Tibial nerve (tissue), 4 donors: ENCODE measurements at regions not wholly inside any gene's neighbourhood (a gene's known extent, or its start where the extent isn't known, plus 50 kb on each side); places are given as distances from the start of the nearest gene placed in this dataset.

Experiments used
- DNase-seq, 2 donors: peaks; one replicate each; pipeline ENCODE4 v3.0.0-alpha.2; 2019; ENCODE audit warnings: low spot score in 2 of 2
- H3K27ac ChIP-seq, 4 donors: fragments of 200-600 bp; sonication (generic) in 3 of 4; one replicate each; pipeline ENCODE4 v1.5.1; 2017 to 2019; ENCODE audit warnings: mild to moderate bottlenecking in 1 of 4
- H3K27me3 ChIP-seq, 2 donors: fragments of 200-600 bp; sonication (generic) in 1 of 2; one replicate each; pipeline versions ENCODE4 v1.5.1 to v1.6.0; 2017 to 2019
- H3K36me3 ChIP-seq, 3 donors: fragments of 200-600 bp; sonication (generic); one replicate each; pipeline ENCODE4 v1.5.1; 2018 to 2019
- H3K4me1 ChIP-seq, 4 donors: fragments of 200-600 bp; sonication (generic) in 3 of 4; one replicate each; pipeline ENCODE4 v1.5.1; 2017 to 2019
- H3K4me3 ChIP-seq, 4 donors: fragments of 200-600 bp; sonication (generic) in 3 of 4; one replicate each; pipeline ENCODE4 v1.5.1; 2017 to 2019; ENCODE audit warnings: mild to moderate bottlenecking in 1 of 4, moderate library complexity in 1 of 4
- H3K9me3 ChIP-seq, 4 donors: fragments of 200-600 bp; sonication (generic) in 3 of 4; one replicate each; pipeline ENCODE4 v1.5.1; 2017 to 2019
- EP300 ChIP-seq, 2 donors: sonication (generic); formaldehyde crosslinking; IDR thresholded peaks; one replicate each; pipeline ENCODE4 v1.6.1; 2017; ENCODE audit warnings: antibody characterized with exemption in 2 of 2, mild to moderate bottlenecking in 1 of 2
- POLR2A ChIP-seq, 2 donors: fragments of 450-650 bp; IDR thresholded peaks; one replicate each; pipeline ENCODE4 v1.6.1; 2017; ENCODE audit warnings: antibody characterized with exemption in 2 of 2, mild to moderate bottlenecking in 2 of 2, moderate library complexity in 2 of 2
- WGBS, 2 donors: methylation state at CpG; one replicate each; pipeline ENCODE4 v1.1.5; 2018; 5-methylcytosine and 5-hydroxymethylcytosine counted together
- TF ChIP-seq, protein P1 (sequence below), 5 experiments: fragments of 200-600 bp in 3 of 5; fragments of 450-650 bp in 2 of 5; sonication (generic) in 3 of 5; IDR thresholded peaks; one replicate each; pipeline ENCODE4 v1.5.1; 2016 to 2019; ENCODE audit warnings: antibody characterized with exemption in 5 of 5, mild to moderate bottlenecking in 3 of 5, moderate library complexity in 2 of 5

DNA sequence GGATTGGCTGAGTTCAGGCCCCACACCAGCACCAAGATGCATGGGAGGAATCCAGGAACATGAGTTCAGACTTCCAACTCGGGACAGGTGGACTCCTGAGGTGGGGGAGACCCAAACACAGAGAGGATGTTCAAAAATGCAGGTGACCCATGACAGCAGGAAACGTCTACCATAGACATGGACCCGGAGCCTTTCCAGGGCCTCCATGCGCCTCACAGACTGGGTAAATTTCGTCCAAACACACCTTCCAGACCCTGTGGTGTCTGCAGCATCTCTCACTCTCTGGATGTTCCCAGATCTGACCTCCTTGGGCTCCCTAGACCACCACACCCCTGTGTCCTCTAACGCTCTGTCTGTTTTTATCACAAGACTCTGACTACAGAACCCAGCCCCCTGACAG is 87.7 kb downstream of the PXDC1 start:
- Histone ChIP-seq H3K9me3 (peaks cover 0 to 12% (median 1%) of the 10 kb centered on the region in 4 donors), H3K4me1 (no peaks in the 10 kb centered on the region), H3K27ac (no peak overlapping the region), H3K4me3 (no peak overlapping the region), H3K36me3 (no peaks in the 10 kb centered on the region), H3K27me3 (no peaks in the 10 kb centered on the region)
- TF ChIP-seq EP300 (IDR thresholded peaks at IDR 0.05) (no peak), POLR2A (IDR thresholded peaks at IDR 0.05) (no peak)
- TF ChIP-seq, protein P1, sequence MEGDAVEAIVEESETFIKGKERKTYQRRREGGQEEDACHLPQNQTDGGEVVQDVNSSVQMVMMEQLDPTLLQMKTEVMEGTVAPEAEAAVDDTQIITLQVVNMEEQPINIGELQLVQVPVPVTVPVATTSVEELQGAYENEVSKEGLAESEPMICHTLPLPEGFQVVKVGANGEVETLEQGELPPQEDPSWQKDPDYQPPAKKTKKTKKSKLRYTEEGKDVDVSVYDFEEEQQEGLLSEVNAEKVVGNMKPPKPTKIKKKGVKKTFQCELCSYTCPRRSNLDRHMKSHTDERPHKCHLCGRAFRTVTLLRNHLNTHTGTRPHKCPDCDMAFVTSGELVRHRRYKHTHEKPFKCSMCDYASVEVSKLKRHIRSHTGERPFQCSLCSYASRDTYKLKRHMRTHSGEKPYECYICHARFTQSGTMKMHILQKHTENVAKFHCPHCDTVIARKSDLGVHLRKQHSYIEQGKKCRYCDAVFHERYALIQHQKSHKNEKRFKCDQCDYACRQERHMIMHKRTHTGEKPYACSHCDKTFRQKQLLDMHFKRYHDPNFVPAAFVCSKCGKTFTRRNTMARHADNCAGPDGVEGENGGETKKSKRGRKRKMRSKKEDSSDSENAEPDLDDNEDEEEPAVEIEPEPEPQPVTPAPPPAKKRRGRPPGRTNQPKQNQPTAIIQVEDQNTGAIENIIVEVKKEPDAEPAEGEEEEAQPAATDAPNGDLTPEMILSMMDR (IDR thresholded peaks at IDR 0.05) = no peak
- no peak for DNase-seq
- WGBS, 2 donors = 92% methylated on average over 6 of the region's 6 CpGs

DNA sequence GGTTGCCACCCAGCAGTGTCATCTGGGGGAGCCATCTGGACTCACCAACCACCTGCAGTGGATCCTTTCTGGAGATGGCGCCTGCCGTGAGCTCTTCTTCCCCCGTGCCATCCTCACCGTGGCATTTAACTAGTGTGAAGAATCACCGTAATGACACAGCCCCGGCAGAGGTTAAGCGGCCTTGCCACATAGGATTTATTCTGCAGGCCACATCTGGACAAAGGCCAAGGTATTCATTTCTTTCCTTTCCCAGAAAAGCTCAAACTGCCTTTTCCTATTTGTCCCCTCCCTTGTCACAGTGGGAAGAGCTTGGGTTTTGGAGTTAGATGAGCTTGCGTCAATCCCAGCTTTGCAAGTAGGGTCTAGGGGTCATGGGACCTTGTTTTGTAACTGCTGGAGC is 88.4 kb downstream of the PXDC1 start:
- Histone ChIP-seq H3K27ac (no peak overlapping the region), H3K27me3 (no peaks in the 10 kb centered on the region), H3K36me3 (no peaks in the 10 kb centered on the region), H3K4me3 (no peak overlapping the region), H3K9me3 (peaks cover 0 to 9% (median 1%) of the 10 kb centered on the region in 4 donors), H3K4me1 (no peaks in the 10 kb centered on the region)
- DNase-seq = no peak
- 69 to 79% methylated on average over 8 of the region's 8 CpGs for WGBS, 2 donors
- TF ChIP-seq POLR2A (IDR thresholded peaks at IDR 0.05) (no peak), EP300 (IDR thresholded peaks at IDR 0.05) (no peak)
- TF ChIP-seq, protein P1 (IDR thresholded peaks at IDR 0.05) = no peak

DNA sequence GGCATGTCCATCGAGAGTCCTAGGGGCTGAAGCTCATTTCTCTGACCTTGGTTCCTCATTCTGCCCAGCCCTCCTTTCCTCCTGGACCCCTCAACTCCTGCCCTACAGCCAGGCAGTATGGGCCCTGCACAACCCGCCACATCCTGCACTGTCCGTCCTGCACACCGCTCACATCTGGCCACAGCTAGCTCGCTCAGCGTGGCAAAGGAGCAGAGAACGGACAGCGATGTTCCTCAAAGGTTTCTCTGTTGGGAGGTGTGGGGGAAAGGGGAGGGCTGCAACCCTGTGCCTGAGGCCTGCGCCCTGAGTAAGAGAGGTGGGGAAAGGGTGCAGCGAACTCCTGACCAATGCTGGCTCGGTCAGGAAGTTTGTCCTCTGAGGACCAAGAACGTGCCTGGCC is 90.1 kb downstream of the PXDC1 start:
- Histone ChIP-seq H3K9me3 (no peaks in the 10 kb centered on the region), H3K4me3 (no peak overlapping the region), H3K4me1 (no peaks in the 10 kb centered on the region), H3K27ac (no peak overlapping the region), H3K36me3 (no peaks in the 10 kb centered on the region), H3K27me3 (no peaks in the 10 kb centered on the region)
- no peak for DNase-seq
- WGBS, 2 donors = 83 to 85% methylated on average over 12 of the region's 12 CpGs
- TF ChIP-seq, protein P1 (IDR thresholded peaks at IDR 0.05) = no peak

DNA sequence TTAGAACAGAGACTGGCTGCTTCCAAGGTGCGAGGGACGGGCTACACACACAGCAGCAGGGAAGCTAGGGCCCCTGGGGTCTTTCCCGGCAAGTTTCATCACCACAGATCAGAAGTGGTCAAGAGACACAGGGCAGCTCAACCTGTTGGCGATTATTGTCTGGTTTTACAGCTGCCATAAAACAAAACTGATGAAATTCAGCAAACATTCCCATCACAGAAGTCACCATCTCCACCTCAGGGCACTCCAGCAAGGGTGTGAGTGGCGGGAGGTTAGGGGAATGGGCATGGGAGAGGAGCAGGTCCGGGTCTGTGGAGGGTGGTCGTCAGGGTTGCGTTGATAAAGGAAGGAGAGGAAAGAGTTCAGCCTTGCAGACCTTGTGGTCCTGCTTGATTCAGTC is 91.0 kb downstream of the PXDC1 start:
- no peak overlapping the region for H3K4me3 ChIP-seq
- TF ChIP-seq EP300 (IDR thresholded peaks at IDR 0.05) (no peak), POLR2A (IDR thresholded peaks at IDR 0.05) (no peak)
- TF ChIP-seq, protein P1 (IDR thresholded peaks at IDR 0.05) = no peak
- WGBS, 2 donors = 74 to 84% methylated on average over 8 of the region's 8 CpGs
- no peaks in the 10 kb centered on the region for H3K36me3 ChIP-seq
- H3K27me3 ChIP-seq = no peaks in the 10 kb centered on the region
- no peaks in the 10 kb centered on the region for H3K4me1 ChIP-seq
- H3K27ac ChIP-seq = no peak overlapping the region
- DNase-seq = no peak
- no peaks in the 10 kb centered on the region for H3K9me3 ChIP-seq

DNA sequence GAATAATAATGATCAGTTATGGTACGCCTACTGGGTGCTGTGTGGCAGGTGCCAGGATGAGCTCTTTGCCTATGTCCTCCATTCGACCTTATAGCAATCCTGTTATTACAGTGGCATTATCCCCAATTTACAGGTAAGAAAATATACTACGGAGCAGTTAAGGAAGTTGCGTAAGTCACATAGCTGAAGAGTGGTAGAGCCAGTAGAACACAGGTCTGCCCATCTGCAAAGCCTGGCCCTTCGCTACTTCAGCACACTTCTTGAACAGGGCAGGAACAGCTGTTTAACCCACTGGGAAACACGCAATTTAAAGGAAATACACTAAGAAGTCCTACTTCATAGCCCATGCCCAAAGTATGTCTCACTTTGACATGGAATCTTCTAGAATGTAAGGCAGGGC is 91.8 kb downstream of the PXDC1 start:
- no peak overlapping the region for H3K4me3 ChIP-seq
- TF ChIP-seq POLR2A (IDR thresholded peaks at IDR 0.05) = no peak
- TF ChIP-seq EP300 (IDR thresholded peaks at IDR 0.05) = no peak
- TF ChIP-seq, protein P1 (IDR thresholded peaks at IDR 0.05) = no peak
- no peaks in the 10 kb centered on the region for H3K4me1 ChIP-seq
- DNase-seq = no peak
- no peaks in the 10 kb centered on the region for H3K36me3 ChIP-seq
- H3K27me3 ChIP-seq = no peaks in the 10 kb centered on the region
- WGBS, 2 donors = 89 to 92% methylated on average over 6 of the region's 6 CpGs
- no peaks in the 10 kb centered on the region for H3K9me3 ChIP-seq
- no peak overlapping the region for H3K27ac ChIP-seq
